HCT116 (cell line): ENCODE measurements at regions not wholly inside any gene's neighbourhood (a gene's known extent, or its start where the extent isn't known, plus 50 kb on each side); places are given as distances from the start of the nearest gene placed in this dataset.

Source experiments
- ATAC-seq: fragments of 200-7000 bp; cut with Tn5 transposase; 2 replicates; pipeline ENCODE4 v1.9.1; 2020; ENCODE audit warnings: mild to moderate bottlenecking, moderate library complexity
- BruUV-seq: library from RNA; stranded (reverse); fragments of 400-500 nt; replicated peaks from 2 replicates; lab custom pipeline; 2021; lab: Mats Ljungman, UMichigan
- CTCF ChIA-PET: fragments of 300-600 bp; sonication (Branson Sonifier 250); formaldehyde crosslinking; loops from one replicate; lab custom pipeline; 2021; ENCODE audit warnings: antibody characterized with exemption; lab: Charles Lee
- POLR2A ChIA-PET: fragments of 300-600, 350-600 bp; sonication (Branson Sonifier 250); formaldehyde crosslinking; loops from one replicate; lab custom pipeline; 2021; ENCODE audit warnings: antibody characterized with exemption; lab: Charles Lee
- RAD21 ChIA-PET, 2 experiments: fragments of 300-600 bp; sonication (Branson Sonifier 250); formaldehyde crosslinking; loops; one replicate each; lab custom pipeline; 2023; ENCODE audit warnings: low total read pairs in 2 of 2; ENCODE audit not compliant: uncharacterized antibody in 2 of 2, unreplicated experiment in 2 of 2, low non-redundant PET in 1 of 2; lab: Charles Lee
- DNase-seq: peaks from one replicate; pipeline ENCODE4 v3.0.0-alpha.2; 2010; ENCODE audit warnings: low read depth, low spot score
- H2AFZ ChIP-seq: fragments of 200-600 bp; shearing (Covaris generic), sonication (generic); 2 replicates; pipeline ENCODE4 v1.6.1; 2017; ENCODE audit warnings: low read depth, mixed run types, mixed read lengths, antibody characterized with exemption, low read length; ENCODE audit not compliant: poor library complexity, severe bottlenecking
- H3K27ac ChIP-seq: 2 replicates; pipeline ENCODE4 v1.5.1; 2012; ENCODE audit warnings: low read depth, low read length
- H3K27me3 ChIP-seq: fragments of 200-600 bp; sonication (generic); 2 replicates; pipeline ENCODE4 v1.6.1; 2016; ENCODE audit warnings: mixed run types, low read length, mixed read lengths; ENCODE audit not compliant: insufficient read depth
- H3K36me3 ChIP-seq, 2 experiments: fragments of 200-500 bp in 1 of 2; fragments of 200-600 bp in 1 of 2; sonication (Bioruptor generic) in 1 of 2; sonication (generic) in 1 of 2; 2 replicates each; pipeline versions ENCODE4 v1.5.1 to v1.6.1; 2014 to 2016; ENCODE audit warnings: low read length in 2 of 2, inconsistent platforms in 1 of 2, mixed read lengths in 1 of 2, mixed run types in 1 of 2; ENCODE audit not compliant: insufficient read depth in 2 of 2, control insufficient read depth in 1 of 2
- H3K4me1 ChIP-seq, 2 experiments: fragments of 200-600 bp in 1 of 2; sonication (generic) in 1 of 2; 2 replicates each; pipeline versions ENCODE4 v1.5.1 to v1.6.1; 2012 to 2017; ENCODE audit warnings: low read length in 2 of 2, inconsistent platforms in 1 of 2, mild to moderate bottlenecking in 1 of 2, mixed read lengths in 1 of 2, mixed run types in 1 of 2, moderate library complexity in 1 of 2; ENCODE audit not compliant: insufficient read depth in 2 of 2, control insufficient read depth in 1 of 2
- H3K4me2 ChIP-seq: fragments of 200-600 bp; sonication (generic); 2 replicates; pipeline ENCODE4 v1.6.1; 2017; ENCODE audit warnings: mixed run types, low read length, mixed read lengths
- H3K4me3 ChIP-seq, 2 experiments: fragments of 200-600 bp in 1 of 2; sonication (generic) in 1 of 2; replicated peaks in 1 of 2; 2 replicates each; pipeline ENCODE4 v1.5.1; 2011 to 2016; ENCODE audit warnings: low read length in 2 of 2, control low read depth in 1 of 2, low read depth in 1 of 2, mild to moderate bottlenecking in 1 of 2, mixed read lengths in 1 of 2, mixed run types in 1 of 2
- H3K79me2 ChIP-seq: fragments of 200-600 bp; sonication (generic); 2 replicates; pipeline ENCODE4 v1.6.1; 2017; ENCODE audit warnings: mild to moderate bottlenecking, mixed run types, low read length, moderate library complexity, mixed read lengths; ENCODE audit not compliant: insufficient read depth
- H3K9ac ChIP-seq: fragments of 200-600 bp; sonication (generic); 2 replicates; pipeline ENCODE4 v1.6.1; 2016; ENCODE audit warnings: low read length, mixed read lengths
- H3K9me2 ChIP-seq: fragments of 200-600 bp; sonication (generic), shearing (Covaris generic); 2 replicates; pipeline ENCODE4 v1.6.1; 2017; ENCODE audit warnings: mixed run types, mild to moderate bottlenecking, moderate library complexity; ENCODE audit not compliant: insufficient read depth
- H3K9me3 ChIP-seq, 2 experiments: fragments of 200-500 bp in 1 of 2; fragments of 200-600 bp in 1 of 2; sonication (Bioruptor generic) in 1 of 2; sonication (generic) in 1 of 2; 2 replicates each; pipeline ENCODE4 v1.6.1; 2014 to 2017; ENCODE audit warnings: low read length in 2 of 2, mixed read lengths in 2 of 2, inconsistent platforms in 1 of 2, low read depth in 1 of 2, mild to moderate bottlenecking in 1 of 2, mixed run types in 1 of 2, moderate library complexity in 1 of 2; ENCODE audit not compliant: control insufficient read depth in 1 of 2, insufficient read depth in 1 of 2
- H4K20me1 ChIP-seq: fragments of 200-600 bp; sonication (generic), shearing (Covaris generic); 2 replicates; pipeline ENCODE4 v1.6.1; 2017; ENCODE audit warnings: mixed run types, mild to moderate bottlenecking, moderate library complexity; ENCODE audit not compliant: insufficient read depth
- CBX3 ChIP-seq: IDR thresholded peaks from 2 replicates; pipeline ENCODE4 v1.6.1; 2012; ENCODE audit warnings: low read depth
- CEBPB ChIP-seq: IDR thresholded peaks from 2 replicates; pipeline ENCODE4 v1.6.1; 2012; ENCODE audit warnings: low read depth
- EGR1 ChIP-seq: IDR thresholded peaks from 2 replicates; pipeline ENCODE4 v1.6.1; 2012; ENCODE audit warnings: low read depth
- EZH2 ChIP-seq: fragments of 200-600 bp; sonication (generic); IDR thresholded peaks from 2 replicates; pipeline ENCODE4 v1.6.1; 2017; ENCODE audit warnings: antibody characterized with exemption, mixed run types
- EZH2phosphoT487 ChIP-seq: fragments of 200-600 bp; IDR thresholded peaks from 2 replicates; pipeline ENCODE4 v1.6.1; 2018; ENCODE audit warnings: antibody characterized with exemption, borderline replicate concordance
- FOSL1 ChIP-seq: IDR thresholded peaks from 2 replicates; pipeline ENCODE4 v1.6.1; 2012; ENCODE audit warnings: low read depth
- JUND ChIP-seq: IDR thresholded peaks from 2 replicates; pipeline ENCODE4 v1.6.1; 2012
- POLR2A ChIP-seq: IDR thresholded peaks from 2 replicates; pipeline ENCODE4 v1.7.0; 2011; ENCODE audit warnings: borderline replicate concordance; ENCODE audit not compliant: insufficient read depth, insufficient read length; ENCODE audit errors: extremely low read depth
- RAD21 ChIP-seq: IDR thresholded peaks from 2 replicates; pipeline ENCODE4 v1.6.1; 2012; ENCODE audit warnings: low read depth, mild to moderate bottlenecking
- SP1 ChIP-seq: IDR thresholded peaks from 2 replicates; pipeline ENCODE4 v1.6.1; 2012; ENCODE audit warnings: low read depth
- YY1 ChIP-seq: IDR thresholded peaks from 2 replicates; pipeline ENCODE4 v1.6.1; 2011; ENCODE audit warnings: low read length, low read depth, moderate library complexity, mild to moderate bottlenecking; ENCODE audit not compliant: insufficient replicate concordance; ENCODE audit errors: extremely low read depth
- ZFX ChIP-seq: fragments of 450-650 bp; IDR thresholded peaks from 2 replicates; pipeline ENCODE4 v1.6.1; 2017
- ZNF274 ChIP-seq: fragments of 200-500 bp; sonication (Bioruptor generic); IDR thresholded peaks from 2 replicates; pipeline ENCODE4 v1.6.1; 2014; ENCODE audit warnings: mild to moderate bottlenecking, low read depth, low read length, inconsistent platforms
- intact Hi-C: fragments of 100-400 bp; cut with micrococcal nuclease; formaldehyde crosslinking; loops from 2 replicates; pipeline ENCODE4 v1.10.0; 2022
- TF ChIP-seq, protein P1 (sequence below): IDR thresholded peaks from 2 replicates; pipeline ENCODE4 v1.6.1; 2012
- TF ChIP-seq, protein P2 (sequence below): IDR thresholded peaks from 2 replicates; pipeline ENCODE4 v1.6.1; 2012; ENCODE audit warnings: low read depth
- TF ChIP-seq, protein P3 (sequence below), 3 experiments: fragments of 200-600 bp in 1 of 3; sonication (generic) in 1 of 3; IDR thresholded peaks in 2 of 3; conservative IDR thresholded peaks in 1 of 3; 2 replicates each; pipeline ENCODE4 v1.5.1; 2012 to 2017; ENCODE audit warnings: low read depth in 2 of 3, low read length in 2 of 3, antibody characterized with exemption in 1 of 3, borderline replicate concordance in 1 of 3, control low read depth in 1 of 3, mild to moderate bottlenecking in 1 of 3, mixed read lengths in 1 of 3, mixed run types in 1 of 3, moderate library complexity in 1 of 3; ENCODE audit not compliant: insufficient read depth in 1 of 3

DNA sequence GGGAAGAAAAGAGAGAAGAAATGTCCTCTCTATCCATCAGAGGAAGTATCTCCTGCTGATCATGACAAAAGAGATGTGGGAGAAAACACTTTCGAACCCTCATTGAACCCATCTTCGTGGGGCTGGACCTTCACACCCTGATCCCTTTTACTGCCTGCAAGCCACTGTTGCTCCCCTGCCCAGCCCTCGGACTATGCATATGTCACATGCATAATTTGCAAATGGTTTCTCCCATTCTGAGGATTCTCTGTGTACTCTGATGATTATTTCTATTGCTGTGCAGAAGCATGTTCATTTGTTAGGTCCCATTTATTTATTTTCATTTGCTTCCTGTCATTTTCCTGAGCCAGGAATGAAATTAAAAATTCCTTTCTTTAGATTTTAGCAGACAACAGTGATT is 64.7 kb downstream of the DNAAF9 start:
- no peak overlapping the region for H3K9ac ChIP-seq
- H3K9me3 ChIP-seq: no peaks in the 10 kb centered on the region
- H3K27me3 ChIP-seq: no peaks in the 10 kb centered on the region
- H3K27ac ChIP-seq: no peak overlapping the region
- CTCF ChIA-PET: no interaction called here
- H3K4me3 ChIP-seq: no peak overlapping the region
- no peak overlapping the region for H3K4me2 ChIP-seq
- intact Hi-C loops: no loop called here
- H3K9me2 ChIP-seq: no peaks in the 10 kb centered on the region
- TF ChIP-seq CEBPB (no peak), POLR2A (no peak)
- DNase-seq (no peak), ATAC-seq (no peak)
- H3K4me1 ChIP-seq: no peaks in the 10 kb centered on the region
- POLR2A ChIA-PET: no interaction called here
- H3K79me2 ChIP-seq: no peaks in the 10 kb centered on the region
- H2AFZ ChIP-seq: no peak overlapping the region
- BruUV-seq: no TSS peak
- H4K20me1 ChIP-seq: no peaks in the 10 kb centered on the region
- H3K36me3 ChIP-seq: no peaks in the 10 kb centered on the region
- RAD21 ChIA-PET: no interaction called here

DNA sequence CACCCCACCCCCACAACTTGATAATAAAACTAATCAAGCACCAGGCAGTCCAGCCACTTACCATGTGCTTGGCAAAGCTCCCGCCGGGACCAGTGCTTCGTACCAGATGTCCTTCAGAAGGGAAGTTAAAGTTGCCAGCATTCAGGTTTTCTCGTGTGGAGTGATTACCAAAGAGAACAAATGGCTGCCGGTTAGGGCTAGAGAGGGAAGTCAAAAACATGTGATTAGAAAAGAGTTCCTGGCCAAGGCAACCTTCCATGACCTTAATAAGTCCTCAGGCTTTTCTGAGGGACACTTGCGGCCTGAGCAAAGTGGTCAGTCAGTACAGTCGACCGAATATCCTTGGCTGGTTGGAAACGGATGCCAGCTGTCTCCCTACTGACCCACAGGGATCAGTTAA is 67.0 kb downstream of the DNAAF9 start:
- Histone ChIP-seq H3K9me3 (no peaks in the 10 kb centered on the region), H3K4me2 (no peak overlapping the region), H3K79me2 (no peaks in the 10 kb centered on the region), H3K27ac (no peak overlapping the region), H3K4me1 (no peaks in the 10 kb centered on the region), H3K9me2 (no peaks in the 10 kb centered on the region), H3K27me3 (no peaks in the 10 kb centered on the region), H3K4me3 (no peak overlapping the region), H4K20me1 (no peaks in the 10 kb centered on the region), H3K9ac (no peak overlapping the region), H2AFZ (no peak overlapping the region), H3K36me3 (no peaks in the 10 kb centered on the region)
- TF ChIP-seq, protein P1, sequence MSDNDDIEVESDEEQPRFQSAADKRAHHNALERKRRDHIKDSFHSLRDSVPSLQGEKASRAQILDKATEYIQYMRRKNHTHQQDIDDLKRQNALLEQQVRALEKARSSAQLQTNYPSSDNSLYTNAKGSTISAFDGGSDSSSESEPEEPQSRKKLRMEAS: no peak
- TF ChIP-seq EZH2 (no peak), EZH2phosphoT487 (no peak), RAD21 (no peak), SP1 (no peak), EGR1 (no peak), POLR2A (no peak), YY1 (no peak), CEBPB (no peak), ZNF274 (no peak), ZFX (no peak), FOSL1 (no peak), CBX3 (no peak), JUND (no peak)
- TF ChIP-seq, protein P2, sequence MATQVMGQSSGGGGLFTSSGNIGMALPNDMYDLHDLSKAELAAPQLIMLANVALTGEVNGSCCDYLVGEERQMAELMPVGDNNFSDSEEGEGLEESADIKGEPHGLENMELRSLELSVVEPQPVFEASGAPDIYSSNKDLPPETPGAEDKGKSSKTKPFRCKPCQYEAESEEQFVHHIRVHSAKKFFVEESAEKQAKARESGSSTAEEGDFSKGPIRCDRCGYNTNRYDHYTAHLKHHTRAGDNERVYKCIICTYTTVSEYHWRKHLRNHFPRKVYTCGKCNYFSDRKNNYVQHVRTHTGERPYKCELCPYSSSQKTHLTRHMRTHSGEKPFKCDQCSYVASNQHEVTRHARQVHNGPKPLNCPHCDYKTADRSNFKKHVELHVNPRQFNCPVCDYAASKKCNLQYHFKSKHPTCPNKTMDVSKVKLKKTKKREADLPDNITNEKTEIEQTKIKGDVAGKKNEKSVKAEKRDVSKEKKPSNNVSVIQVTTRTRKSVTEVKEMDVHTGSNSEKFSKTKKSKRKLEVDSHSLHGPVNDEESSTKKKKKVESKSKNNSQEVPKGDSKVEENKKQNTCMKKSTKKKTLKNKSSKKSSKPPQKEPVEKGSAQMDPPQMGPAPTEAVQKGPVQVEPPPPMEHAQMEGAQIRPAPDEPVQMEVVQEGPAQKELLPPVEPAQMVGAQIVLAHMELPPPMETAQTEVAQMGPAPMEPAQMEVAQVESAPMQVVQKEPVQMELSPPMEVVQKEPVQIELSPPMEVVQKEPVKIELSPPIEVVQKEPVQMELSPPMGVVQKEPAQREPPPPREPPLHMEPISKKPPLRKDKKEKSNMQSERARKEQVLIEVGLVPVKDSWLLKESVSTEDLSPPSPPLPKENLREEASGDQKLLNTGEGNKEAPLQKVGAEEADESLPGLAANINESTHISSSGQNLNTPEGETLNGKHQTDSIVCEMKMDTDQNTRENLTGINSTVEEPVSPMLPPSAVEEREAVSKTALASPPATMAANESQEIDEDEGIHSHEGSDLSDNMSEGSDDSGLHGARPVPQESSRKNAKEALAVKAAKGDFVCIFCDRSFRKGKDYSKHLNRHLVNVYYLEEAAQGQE: no peak
- TF ChIP-seq, protein P3, sequence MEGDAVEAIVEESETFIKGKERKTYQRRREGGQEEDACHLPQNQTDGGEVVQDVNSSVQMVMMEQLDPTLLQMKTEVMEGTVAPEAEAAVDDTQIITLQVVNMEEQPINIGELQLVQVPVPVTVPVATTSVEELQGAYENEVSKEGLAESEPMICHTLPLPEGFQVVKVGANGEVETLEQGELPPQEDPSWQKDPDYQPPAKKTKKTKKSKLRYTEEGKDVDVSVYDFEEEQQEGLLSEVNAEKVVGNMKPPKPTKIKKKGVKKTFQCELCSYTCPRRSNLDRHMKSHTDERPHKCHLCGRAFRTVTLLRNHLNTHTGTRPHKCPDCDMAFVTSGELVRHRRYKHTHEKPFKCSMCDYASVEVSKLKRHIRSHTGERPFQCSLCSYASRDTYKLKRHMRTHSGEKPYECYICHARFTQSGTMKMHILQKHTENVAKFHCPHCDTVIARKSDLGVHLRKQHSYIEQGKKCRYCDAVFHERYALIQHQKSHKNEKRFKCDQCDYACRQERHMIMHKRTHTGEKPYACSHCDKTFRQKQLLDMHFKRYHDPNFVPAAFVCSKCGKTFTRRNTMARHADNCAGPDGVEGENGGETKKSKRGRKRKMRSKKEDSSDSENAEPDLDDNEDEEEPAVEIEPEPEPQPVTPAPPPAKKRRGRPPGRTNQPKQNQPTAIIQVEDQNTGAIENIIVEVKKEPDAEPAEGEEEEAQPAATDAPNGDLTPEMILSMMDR (IDR thresholded peaks at IDR 0.05 in 2 of 3, conservative IDR thresholded peaks at IDR 0.05 in 1 of 3; ENCODE audit: borderline replicate concordance in 1 of 3, insufficient read depth in 1 of 3, low read depth in 2 of 3, low read length in 2 of 3): no peak
- POLR2A ChIA-PET: no interaction called here
- DNase-seq (no peak), ATAC-seq (no peak)
- CTCF ChIA-PET: no interaction called here
- no TSS peak for BruUV-seq
- intact Hi-C loops: no loop called here
- RAD21 ChIA-PET: no interaction called here
